GM10266 (cell line): ENCODE measurements at regions not wholly inside any gene's neighbourhood (a gene's known extent, or its start where the extent isn't known, plus 50 kb on each side); places are given as distances from the start of the nearest gene placed in this dataset.

Experiments
- DNase-seq: peaks from one replicate; pipeline ENCODE4 v3.0.0; 2012; ENCODE audit errors: extremely low spot score
- CTCF ChIP-seq: IDR thresholded peaks from 2 replicates; pipeline ENCODE4 v1.5.1; 2012; ENCODE audit warnings: mild to moderate bottlenecking, low read depth; ENCODE audit not compliant: control insufficient read depth, insufficient read depth; ENCODE audit errors: missing control alignments

- no peak for DNase-seq
- no peak for TF ChIP-seq CTCF
Measured at GRCh38 chr6:66940003-66940402, 1233.0 kb upstream of the EYS start.

GRCh38 chr6:66937180-66937579, 1230.2 kb upstream of the EYS start:
- no peak for DNase-seq

GRCh38 chr6:66935612-66936011, 1228.6 kb upstream of the EYS start:
- no peak for TF ChIP-seq CTCF
- DNase-seq, result no peak

More at GRCh38 chr6:66937180-66937579, 1230.2 kb upstream of the EYS start:
- TF ChIP-seq CTCF, result no peak

GRCh38 chr6:66931787-66932186, 1224.8 kb upstream of the EYS start:
- DNase-seq, result no peak
- TF ChIP-seq CTCF, result no peak

- DNase-seq, result no peak
- no peak for TF ChIP-seq CTCF
Measured at GRCh38 chr6:66930559-66931290, 1223.7 kb upstream of the EYS start.

GRCh38 chr6:66926060-66926459, 1219.0 kb upstream of the EYS start:
- no peak for DNase-seq
- no peak for TF ChIP-seq CTCF

- DNase-seq, result no peak
- no peak for TF ChIP-seq CTCF
Measured at GRCh38 chr6:66913657-66914056, 1206.6 kb upstream of the EYS start.
